Tibial nerve (tissue), 3 donors: ENCODE measurements at regions not wholly inside any gene's neighbourhood (a gene's known extent, or its start where the extent isn't known, plus 50 kb on each side); places are given as distances from the start of the nearest gene placed in this dataset.

Source experiments
- CTCF ChIP-seq, 5 experiments: fragments of 200-600 bp in 3 of 5; fragments of 450-650 bp in 2 of 5; sonication (generic) in 3 of 5; IDR thresholded peaks; one replicate each; pipeline ENCODE4 v1.5.1; 2016 to 2019; ENCODE audit warnings: antibody characterized with exemption in 5 of 5, mild to moderate bottlenecking in 3 of 5, moderate library complexity in 2 of 5
- POLR2A ChIP-seq, 2 donors: fragments of 450-650 bp; IDR thresholded peaks; one replicate each; pipeline ENCODE4 v1.6.1; 2017; ENCODE audit warnings: antibody characterized with exemption in 2 of 2, mild to moderate bottlenecking in 2 of 2, moderate library complexity in 2 of 2

DNA sequence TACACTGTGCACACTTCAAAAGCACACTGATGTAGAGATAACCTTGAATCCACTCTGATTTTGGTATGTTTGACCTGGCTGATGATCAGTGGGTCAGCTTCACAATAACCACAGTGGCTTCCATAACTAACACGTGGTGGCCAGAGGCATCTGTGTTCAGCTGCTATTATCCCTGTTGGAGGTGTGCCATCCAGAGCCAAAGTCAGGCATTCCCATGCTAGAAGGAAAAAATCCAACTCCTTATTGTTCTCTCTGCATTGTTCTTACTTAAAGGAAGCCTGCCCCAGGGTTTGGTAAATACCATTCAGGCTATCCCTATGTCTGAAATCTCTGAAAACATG, 127.3 kb upstream of the MON1B start:
- TF ChIP-seq CTCF (IDR thresholded peaks at IDR 0.05): no peak
- TF ChIP-seq POLR2A (IDR thresholded peaks at IDR 0.05): no peak
